Stimulated activated CD8-positive, alpha-beta memory T cell treated with anti-CD3 and anti-CD28 coated beads, Interleukin-15, amount 100 ng/mL, for 48 hours (primary cell): ENCODE measurements at regions not wholly inside any gene's neighbourhood (a gene's known extent, or its start where the extent isn't known, plus 50 kb on each side); places are given as distances from the start of the nearest gene placed in this dataset.

Experiments
- DNase-seq, 2 donors: peaks; one replicate each; pipeline ENCODE4 v3.0.0-alpha.2; 2020; ENCODE audit warnings: low read depth in 2 of 2

- no peak for DNase-seq
These were observed 50.8 kb upstream of the OCM2 start for GRCh38 chr7:98040626-98041360.

DNA sequence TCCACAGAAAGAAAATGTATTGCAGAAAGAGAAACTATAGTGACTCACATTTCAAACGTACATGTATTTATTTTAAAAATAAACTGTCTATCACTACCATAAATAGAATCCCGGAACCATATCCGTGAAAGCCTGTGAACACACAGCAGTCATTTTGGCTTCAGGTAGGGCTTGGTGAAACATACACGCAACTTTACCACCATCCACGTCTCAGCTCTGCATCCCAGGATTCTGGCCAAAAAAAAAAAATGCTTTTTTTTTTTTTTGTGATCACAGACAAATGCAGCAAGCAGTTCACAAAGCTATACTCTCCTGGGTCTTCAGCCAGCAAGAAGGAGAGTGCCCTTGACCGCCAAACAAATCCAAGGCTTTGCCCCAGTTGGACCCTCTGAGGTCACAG is 56.8 kb upstream of the OCM2 start:
- no peak for DNase-seq

DNA sequence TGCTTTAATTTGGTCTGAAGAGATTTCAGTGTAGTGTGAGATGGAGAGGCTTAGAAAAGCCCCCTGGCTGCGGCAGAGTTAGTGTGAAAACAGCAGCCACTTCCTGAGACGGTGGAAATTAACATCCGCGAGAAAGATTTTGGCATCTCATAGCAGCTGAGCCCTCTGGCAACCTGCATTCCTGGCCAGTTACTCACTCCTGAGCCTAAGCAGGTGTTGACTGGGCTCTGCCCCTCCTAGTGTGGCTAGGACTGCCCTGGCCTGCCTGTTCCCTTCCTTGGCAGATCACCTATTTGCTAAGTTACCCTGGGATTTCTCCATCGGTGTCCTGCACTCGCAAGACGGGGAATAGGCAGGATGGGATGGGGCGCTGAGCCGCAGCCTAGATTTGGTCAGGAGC is 57.6 kb upstream of the LMTK2 start:
- no peak for DNase-seq

GRCh38 chr7:98051118-98051744 is 55.4 kb upstream of the LMTK2 start:
- DNase-seq, result peak; percentile 37 to 45

- no peak for DNase-seq
These were observed 52.1 kb upstream of the LMTK2 start for GRCh38 chr7:98054585-98054984.

- DNase-seq, result no peak
These were observed 50.1 kb upstream of the LMTK2 start for GRCh38 chr7:98056580-98056979.
